GM12864 (cell line): ENCODE measurements at regions not wholly inside any gene's neighbourhood (a gene's known extent, or its start where the extent isn't known, plus 50 kb on each side); places are given as distances from the start of the nearest gene placed in this dataset.

Experiments
- DNase-seq: peaks from one replicate; pipeline ENCODE4 v3.0.0-alpha.2; 2011; ENCODE audit warnings: low read depth
- H3K4me3 ChIP-seq: 2 replicates; pipeline ENCODE4 v1.5.1; 2011; ENCODE audit warnings: mild to moderate bottlenecking, low read depth, low read length, control low read depth
- TF ChIP-seq, protein P1 (sequence below): IDR thresholded peaks from 2 replicates; pipeline ENCODE4 v1.5.1; 2011; ENCODE audit warnings: low read depth, mild to moderate bottlenecking, moderate library complexity, low read length, control low read depth, inconsistent platforms; ENCODE audit errors: missing control alignments

DNA sequence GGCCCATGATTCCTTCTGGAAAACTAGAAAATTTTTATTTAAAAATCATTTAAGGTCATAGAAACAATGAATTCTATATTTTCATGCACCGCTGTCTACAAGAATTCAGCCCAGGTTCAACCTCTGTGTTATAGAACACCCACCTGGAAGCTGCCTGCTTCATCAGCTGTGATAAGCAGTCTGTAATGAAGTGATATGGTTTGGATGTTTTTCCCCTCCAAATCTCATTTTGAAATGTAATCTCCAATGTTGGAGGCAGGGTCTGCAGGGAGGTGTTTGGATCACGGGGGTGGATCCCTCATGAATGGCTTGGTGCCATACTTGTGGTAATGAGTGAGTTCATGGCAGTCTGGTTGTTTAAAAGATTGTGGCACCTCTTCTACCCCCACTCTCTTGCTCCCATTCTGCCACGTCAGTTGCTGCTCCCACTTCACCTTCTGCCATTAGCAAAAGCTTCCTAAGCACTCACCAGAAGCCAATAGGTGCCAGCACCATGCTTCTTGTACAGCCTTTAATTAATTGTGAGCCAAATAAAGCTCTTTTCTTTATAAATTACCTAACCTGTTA, 55.6 kb downstream of the MRPL32 start:
- DNase-seq = no peak
- no peak overlapping the region for H3K4me3 ChIP-seq

DNA sequence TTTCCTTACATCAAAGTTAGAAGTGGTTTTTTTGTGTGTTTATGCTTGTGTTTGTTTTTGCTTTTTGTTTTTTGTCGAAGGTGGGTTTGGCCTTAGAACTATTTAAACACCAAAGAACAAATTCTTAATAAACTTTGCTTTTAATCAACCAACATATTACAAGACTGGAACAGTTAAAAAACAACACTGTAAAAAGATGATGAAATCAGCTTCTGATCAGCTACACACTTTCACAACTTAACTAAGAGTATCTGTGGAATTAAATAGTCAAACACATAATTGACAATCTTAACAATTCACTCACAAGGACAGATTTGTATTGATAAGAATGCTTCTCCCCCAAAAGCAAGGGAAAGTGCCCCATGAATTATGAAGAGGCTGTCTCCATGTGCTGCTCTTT, 58.8 kb downstream of the MRPL32 start:
- TF ChIP-seq, protein P1, sequence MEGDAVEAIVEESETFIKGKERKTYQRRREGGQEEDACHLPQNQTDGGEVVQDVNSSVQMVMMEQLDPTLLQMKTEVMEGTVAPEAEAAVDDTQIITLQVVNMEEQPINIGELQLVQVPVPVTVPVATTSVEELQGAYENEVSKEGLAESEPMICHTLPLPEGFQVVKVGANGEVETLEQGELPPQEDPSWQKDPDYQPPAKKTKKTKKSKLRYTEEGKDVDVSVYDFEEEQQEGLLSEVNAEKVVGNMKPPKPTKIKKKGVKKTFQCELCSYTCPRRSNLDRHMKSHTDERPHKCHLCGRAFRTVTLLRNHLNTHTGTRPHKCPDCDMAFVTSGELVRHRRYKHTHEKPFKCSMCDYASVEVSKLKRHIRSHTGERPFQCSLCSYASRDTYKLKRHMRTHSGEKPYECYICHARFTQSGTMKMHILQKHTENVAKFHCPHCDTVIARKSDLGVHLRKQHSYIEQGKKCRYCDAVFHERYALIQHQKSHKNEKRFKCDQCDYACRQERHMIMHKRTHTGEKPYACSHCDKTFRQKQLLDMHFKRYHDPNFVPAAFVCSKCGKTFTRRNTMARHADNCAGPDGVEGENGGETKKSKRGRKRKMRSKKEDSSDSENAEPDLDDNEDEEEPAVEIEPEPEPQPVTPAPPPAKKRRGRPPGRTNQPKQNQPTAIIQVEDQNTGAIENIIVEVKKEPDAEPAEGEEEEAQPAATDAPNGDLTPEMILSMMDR = no peak
- H3K4me3 ChIP-seq = no peak overlapping the region
- no peak for DNase-seq

More for the DNA sequence above, 55.6 kb downstream of the MRPL32 start:
- TF ChIP-seq, protein P1 = no peak

DNA sequence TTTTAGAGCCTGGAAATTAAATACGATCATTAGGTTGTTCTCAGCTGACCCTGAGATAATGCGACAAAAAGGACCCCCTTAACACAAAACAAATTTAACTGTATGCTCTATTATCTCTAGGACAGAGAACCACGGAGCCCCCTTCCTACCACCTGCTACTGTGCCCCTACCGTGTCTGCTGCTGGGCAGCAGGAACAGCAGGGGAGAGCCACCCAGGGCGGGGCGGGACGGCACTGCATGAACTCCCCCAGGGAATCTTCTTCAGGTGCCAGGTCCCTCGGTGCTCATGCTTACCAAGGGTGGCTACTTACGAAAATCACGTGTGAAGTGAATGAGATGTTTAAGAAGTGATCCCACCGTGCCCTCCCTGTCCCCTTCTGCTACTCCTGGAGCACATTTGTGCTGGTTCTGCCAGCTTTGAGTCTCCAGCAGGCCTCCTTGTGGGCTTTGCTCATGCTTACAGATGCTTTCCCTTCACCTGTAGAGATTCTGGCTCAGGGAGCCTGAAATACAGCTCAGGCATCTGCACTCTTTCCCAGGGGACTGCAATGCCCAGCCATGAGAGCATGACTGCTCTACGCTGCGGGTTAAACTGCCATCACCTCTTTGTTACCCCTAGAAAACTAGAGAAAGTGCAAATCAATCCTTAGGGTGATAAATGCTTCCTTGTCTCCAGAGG, 59.9 kb downstream of the MRPL32 start:
- TF ChIP-seq, protein P1 = no peak
- no peak overlapping the region for H3K4me3 ChIP-seq
- DNase-seq = no peak

DNA sequence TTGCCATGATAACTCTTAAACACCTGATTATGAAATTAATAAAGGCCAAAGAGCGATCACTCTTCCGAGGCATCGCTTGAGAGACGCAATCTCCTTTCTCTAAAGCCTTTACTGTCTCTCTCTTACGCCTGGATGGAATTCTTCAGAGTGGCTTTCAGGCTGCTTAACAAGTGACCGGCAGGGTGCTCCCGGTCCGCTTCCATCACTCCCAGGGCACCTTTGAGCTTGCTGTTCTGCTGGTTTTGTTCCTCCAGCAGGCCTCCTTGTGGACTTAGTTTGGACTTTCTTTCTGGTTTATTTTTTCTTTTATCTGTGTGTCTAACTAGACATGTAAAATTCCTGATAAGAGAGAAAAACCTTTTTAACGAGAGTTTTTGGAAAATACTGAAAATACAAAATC, 60.9 kb downstream of the MRPL32 start:
- TF ChIP-seq, protein P1 = no peak
- H3K4me3 ChIP-seq = no peak overlapping the region
- DNase-seq = no peak

DNA sequence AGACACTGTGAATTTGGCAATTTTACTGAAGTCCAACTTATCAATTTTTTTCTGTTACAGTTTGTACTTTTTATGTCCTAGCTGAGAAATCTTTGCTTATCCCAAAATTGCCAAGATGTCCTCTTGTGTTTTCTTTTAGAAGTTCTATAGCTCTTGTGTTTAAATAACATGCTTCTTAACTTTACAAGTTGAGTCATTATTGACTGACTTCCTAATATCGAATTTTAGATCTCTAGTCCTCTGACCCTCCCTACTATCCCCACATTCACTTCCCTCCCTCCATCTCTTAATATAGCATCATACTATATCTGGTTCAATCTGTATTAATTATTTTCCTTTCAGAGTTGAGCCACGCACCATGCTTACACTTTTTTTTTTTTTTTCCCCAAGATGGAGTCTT, 61.9 kb downstream of the MRPL32 start:
- no peak for DNase-seq
- TF ChIP-seq, protein P1 = no peak
- H3K4me3 ChIP-seq = no peak overlapping the region

DNA sequence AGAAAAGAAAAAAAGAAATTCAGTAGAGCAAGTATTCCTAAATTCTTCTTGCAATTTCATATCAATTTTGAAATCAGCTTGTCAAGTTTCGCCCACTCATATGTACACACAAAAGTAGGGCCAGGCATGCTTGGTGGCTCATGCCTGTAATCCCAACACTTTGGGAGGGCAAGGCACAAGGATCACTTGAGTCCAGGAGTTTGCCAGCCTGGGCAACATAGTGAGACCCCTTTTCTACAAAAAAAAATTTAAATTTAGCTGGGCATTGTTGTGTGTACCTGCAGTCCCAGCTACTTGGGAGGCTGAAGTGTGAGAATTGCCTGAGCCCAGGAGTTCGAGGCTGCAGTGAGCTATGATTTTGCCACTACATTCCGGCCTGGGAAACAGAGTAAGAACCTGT, 65.4 kb downstream of the MRPL32 start:
- TF ChIP-seq, protein P1 = no peak
- no peak for DNase-seq
- no peak overlapping the region for H3K4me3 ChIP-seq

DNA sequence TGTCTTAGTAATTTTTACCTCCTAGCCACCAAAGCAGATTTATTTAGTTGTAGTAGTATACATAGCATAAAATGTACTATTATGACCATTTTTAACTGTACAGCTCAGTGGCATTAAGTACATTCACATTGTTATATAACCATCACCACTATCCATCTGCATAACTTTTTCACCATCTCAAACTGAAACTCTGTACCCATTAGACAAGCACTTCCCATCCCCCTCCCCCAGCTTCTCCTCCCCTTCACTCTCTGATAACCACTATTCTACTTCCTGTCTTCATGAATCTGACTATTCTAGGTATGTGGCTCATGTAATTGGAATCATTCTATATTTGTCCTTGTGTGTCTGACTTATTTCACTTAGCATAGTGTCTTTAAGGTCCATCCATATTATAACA, 71.9 kb downstream of the MRPL32 start:
- TF ChIP-seq, protein P1 = no peak
- no peak overlapping the region for H3K4me3 ChIP-seq
- peak; percentile 3 for DNase-seq
